Activated CD4-positive, alpha-beta T cell treated with anti-CD3 and anti-CD28 coated beads for 4 hours (primary cell): ENCODE measurements at regions not wholly inside any gene's neighbourhood (a gene's known extent, or its start where the extent isn't known, plus 50 kb on each side); places are given as distances from the start of the nearest gene placed in this dataset.
"Not testable (repeated sequence)": the region's sequence is repeated elsewhere in the genome, so short reads cannot be mapped to it uniquely, and the experiment has no call there.

ENCODE experiments used
- DNase-seq, 2 donors: peaks; one replicate each; pipeline ENCODE4 v3.0.0-alpha.2; 2020

DNA sequence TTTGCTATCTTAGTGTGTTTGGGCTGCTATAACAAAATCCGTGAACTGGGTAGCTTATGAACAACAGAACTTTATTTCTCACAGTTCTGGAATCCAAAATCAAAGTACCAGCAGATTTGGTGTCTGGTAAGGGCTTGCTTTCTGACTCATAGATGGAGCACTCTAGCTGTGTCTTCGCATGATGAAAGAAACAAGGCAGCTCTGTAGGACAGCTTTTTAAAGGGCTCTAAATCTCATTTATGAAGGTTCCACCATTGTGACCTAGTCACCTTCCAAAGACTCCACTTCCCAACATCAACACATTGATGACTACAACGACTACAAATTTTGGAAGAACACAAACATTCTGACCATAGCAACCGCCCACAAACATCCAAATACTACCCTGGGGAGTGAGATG lies 158.6 kb upstream of the LCORL start:
- no peak for DNase-seq

DNA sequence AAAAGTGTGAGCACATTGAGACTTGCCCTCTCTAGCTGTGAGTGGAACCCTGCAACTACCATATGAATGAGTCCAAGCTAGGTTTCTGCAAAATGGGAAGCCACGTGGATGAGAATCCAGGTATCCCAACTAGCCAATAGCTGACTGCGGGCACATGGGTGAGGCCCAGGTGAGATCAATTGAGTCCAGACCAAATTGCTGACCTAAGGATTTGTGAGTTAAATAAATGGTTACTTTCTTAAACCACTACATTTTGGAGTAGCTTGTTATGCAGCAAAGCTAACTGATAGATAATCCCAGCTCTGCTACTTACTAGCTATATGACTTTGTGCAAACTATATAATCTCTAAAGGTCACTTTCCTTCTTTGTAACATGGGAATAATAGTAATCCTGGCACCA lies 150.3 kb upstream of the LCORL start:
- no peak for DNase-seq

DNA sequence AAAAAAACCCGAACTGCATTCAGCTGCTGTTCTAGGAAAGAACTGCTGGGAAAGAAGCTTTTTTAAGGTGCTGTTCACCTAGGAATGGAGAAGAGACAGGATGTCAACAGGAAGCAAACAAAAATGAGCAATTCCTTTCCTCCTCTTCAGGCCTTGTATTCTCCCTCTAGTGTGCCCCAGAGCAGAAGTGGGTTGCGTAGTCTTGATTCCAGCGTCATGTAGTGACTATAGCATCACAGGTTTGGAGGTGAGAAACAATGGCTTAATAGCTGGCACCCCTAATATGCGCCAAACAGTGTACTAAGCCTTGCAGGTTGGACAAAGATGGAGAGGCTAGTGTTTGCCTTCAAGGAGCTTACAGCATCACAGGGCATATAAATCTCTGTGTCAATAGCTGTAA lies 146.3 kb upstream of the LCORL start:
- no peak for DNase-seq

DNA sequence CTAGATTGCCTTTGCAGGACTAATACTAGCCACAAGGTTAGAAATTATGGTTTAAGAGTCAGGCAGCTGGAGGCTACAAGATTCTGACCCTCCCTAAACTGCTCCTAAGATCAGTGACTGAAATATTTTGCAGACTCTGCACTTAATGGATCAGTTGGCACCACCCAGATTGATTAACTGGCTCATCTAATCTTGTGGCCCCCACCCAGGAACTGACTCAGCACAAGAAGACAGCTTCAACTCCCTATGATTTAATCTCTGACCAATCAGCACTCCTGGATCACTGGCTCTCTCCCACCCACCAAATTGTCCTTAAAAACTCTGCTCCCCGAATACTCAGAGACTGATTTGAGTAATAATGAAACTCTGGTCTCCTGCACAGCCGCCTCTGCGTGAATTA lies 145.4 kb upstream of the LCORL start:
- DNase-seq: no peak

DNA sequence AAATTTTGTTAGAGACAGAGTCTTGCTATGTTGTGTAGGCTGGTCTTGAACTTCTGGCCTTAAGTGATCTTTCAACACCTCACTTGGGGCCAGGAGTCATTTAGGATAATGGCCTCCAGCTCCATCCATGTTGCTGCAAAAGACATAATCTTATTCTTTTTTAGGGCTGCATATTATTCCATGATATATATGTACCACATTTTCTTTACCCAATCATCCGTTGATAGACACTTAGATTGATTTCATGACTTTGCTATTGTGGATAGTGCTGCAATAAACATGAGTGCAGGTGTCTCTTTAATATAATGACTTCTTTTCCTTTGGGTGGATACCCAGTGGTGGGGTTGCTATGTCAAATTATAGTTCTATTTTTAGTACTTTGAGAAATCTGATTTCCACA lies 140.9 kb upstream of the LCORL start:
- no peak for DNase-seq

DNA sequence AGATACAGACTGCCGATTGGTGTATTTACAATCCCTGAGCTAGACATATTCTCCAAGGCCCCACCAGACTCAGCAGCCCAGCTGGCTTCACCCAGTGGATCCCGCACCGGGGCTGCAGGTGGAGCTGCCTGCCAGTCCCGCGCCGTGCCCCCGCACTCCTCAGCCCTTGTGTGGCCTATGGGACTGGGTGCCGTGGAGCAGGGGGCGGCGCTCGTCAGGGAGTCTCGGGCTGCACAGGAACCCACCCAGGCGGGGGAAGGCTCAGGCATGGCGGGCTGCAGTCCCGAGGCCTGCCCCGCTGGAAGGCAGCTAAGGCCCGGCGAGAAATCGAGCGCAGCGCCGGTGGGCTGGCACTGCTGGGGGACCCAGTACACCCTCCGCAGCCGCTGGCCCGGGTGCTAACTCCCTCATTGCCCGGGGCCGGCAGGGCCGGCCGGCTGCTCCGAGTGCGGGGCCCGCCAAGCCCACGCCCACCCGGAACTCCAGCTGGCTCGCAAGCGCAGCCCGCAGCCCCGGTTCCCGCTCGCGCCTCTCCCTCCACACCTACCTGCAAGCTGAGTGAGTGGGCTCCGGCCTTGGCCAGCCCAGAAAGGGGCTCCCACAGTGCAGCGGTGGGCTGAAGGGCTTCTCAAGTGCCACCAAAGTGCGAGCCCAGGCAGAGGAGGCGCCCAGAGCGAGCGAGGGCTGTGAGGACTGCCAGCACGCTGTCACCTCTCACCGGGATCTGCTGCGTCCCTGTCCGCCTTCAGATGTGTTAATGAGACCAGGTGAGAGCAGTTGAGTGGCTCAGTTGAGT lies 137.8 kb upstream of the LCORL start:
- DNase-seq: not testable (repeated sequence)

DNA sequence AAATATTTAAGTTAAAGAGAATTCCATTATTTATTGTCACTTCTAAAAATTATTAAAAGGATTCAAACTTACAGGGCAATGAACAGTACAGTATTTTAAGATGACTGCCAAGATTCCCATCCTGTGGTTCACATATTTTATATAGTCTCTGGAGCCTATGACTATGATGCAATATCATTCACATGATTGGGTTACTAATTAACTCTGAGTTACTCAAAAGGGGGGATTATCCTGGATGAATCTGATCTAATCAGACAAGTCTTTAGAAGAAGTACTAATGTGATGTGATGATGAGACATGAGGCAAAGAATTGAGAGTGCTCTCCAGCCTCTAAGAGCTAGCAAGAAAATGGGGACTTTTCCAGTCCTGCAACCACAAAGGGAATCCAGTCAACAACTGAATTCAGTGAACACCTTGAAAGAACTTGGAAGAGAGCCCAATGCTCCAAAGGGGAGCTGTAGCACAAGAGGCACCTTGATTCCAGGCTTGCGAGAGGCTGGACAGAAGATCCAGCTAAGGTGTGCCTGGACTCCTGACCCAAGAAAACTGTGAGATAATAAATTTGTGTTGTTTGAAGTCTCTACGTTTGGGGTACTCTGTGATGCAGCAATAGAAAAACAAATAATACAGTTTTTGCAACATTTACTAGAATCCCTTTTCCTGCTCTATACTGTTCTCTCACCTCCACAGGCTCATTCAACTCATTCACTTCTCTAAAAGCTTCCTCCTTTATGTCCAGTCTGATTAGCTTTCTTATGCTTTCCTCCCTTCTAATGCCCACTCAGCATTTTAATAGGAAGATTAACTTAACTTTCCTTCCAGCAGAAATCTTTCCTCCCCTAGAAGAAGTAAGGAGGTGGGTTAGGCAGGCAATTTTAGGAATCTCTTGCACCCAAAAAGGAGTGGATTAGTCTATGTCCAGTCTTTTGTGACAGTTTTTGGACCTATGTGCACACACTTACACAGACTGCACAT lies 133.8 kb upstream of the LCORL start:
- no peak for DNase-seq

DNA sequence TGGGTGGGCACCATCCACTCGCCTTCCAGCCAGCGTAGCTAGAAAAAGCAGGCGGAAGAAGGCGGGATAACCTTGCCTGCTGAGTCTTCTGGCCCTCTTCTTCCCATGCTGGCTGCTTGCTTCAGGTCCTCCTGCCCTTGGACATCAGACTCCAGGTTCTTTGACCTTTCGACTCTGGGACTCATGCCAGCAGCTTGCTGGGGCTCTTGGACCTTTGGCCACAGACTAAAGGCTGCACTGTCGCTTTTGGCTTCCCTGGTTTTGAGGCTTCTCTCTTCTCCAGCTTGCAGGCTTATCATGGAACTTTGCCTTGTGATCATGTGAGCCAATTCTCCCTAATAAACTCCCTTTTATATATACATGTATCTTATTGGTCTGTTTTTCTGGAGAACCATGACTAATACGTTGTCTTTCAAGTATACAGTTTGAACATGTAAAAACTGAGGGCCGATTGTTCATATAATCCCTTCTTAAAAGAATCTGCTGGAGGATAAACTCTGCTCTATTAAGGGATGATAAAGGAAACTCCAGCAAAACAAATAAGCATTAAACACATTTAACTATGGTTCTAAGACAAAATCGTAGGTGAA lies 116.6 kb upstream of the LCORL start:
- no peak for DNase-seq

DNA sequence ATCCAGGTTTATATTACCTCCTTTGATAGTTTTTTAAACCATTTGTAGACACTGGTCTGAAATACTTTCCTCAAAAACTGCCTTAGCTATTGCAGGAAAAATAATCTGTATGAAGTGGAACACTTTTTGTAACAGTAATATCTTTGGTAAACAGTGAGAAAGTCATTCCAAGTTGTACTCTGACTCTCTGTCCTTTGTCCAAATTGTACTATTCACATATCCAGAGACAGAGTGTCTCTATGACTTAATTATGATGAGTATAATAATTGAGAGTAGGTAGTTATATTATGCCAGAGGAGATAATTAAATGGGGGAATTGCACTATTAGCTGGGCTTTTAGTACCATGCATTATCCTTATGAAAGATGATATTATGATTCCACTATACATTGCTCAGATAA lies 112.6 kb upstream of the LCORL start:
- DNase-seq: no peak

DNA sequence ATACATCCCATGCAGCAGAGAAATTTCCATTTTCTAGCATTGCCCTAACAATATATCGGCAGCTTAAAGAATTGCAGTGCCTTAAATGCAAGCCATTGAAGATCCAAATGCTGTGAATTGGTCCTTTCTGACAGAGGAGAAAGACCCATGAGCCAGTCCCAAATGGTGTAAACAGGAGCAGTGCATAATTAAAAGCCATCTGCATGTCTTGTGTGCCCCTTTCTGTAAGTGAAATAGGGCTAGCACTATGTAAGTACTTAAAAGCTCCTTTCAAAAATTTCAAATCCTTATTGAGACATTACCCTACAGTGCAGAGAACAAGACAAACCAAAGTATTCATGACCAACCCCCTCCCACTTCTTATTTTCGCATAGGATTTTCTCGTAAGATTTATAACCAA lies 108.7 kb upstream of the LCORL start:
- DNase-seq: no peak

DNA sequence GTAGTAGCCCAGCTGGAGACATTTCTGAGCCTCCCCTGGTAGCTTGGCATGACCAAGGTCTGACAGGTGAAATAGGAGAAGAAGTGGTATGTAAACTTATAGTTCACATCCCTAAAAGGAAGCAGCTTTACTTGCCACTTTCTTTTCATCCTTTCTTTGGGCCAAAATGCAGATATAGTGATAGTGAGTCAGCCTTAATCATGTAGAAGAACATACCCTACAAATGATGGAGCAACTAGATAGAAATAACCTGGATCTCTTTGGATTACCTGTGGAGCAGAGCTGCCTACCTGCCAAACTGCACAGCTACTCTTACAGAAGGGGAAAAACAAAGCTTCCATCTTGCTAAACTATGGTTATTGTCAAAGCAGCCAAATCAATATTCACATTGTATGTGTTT lies 106.7 kb upstream of the LCORL start:
- no peak for DNase-seq

DNA sequence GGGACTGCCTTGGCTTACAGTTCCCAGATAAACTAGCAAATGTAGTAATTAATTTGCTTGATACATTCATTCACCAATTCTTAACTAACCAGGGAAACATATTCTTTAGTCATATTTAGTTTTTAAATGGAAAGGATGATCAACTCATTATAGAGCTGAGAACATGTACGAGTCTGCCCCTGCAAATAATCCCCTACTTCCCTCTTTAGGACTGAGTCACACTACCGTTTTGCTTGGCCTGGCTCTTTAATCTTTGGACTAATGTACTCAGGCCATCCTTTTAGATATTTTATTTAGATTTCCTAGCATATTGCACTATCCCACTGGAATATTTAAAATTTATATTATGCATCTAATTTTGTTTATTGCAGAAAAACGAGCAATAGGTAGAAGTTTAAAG lies 105.5 kb upstream of the LCORL start:
- DNase-seq: no peak

DNA sequence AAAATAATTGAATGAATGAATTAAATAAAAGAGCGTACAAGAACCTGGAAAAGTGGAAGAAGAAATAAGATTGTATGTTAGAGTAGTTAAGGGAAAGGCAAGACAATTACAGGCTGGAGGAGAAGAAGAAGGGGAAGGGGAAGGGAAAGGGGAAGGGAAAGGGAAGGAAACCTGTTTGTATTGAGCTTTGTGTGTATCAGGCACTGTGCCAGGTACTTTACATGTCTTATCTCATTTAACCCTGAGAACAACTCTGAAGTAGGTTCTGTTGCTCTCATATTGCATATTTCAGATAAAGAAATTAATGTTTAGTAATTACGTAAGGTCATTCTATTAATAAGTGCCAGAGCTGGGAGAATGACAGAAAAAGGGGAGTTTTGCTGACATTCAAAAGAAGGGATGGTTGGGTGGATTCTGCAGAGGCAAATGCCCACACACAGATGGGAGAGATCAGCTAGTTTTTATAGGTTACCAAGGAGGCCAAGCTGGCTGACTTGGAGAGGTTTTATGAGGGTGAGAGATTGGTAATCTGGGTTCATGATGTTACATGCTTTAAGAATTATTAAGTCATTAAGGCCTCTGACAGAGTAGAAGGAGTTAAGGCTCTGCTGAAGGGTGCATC lies 92.3 kb upstream of the LCORL start:
- DNase-seq: no peak

DNA sequence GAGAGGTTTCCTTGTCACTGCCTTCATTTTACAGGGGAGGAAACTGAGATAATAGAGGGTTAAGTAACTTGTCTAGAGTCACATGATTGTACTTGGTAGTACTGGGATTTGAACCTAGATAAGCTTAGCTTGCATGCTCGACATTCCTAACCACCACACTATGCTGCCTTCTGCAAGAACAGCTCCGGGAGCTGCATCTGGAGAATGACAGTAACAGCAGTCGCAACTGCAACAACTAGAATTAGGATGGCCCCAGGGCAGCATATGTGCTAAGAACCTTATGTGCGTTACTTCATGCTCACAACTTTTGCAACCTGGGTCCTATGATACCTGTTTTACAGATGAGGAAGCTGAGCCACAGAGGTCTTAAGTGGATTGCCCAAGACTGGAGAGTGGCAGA lies 89.5 kb upstream of the LCORL start:
- no peak for DNase-seq

DNA sequence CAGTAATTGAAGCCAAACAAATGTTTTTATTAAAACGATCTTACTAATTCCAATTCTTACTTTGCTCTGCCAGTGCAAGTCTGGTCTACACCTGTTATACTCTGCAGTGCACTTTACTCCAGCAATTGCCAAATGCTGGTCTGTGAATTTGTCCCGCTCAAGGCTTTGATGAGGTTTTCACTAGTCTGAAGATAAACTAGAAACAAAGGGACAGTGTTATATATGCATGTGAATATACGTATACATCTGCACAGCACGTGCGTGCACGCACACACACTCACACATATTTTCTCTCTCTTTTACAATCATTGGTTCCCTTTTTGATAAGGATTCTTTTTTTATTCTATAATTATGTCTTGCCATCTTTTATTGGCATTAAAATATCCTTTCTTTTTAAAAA lies 88.5 kb upstream of the LCORL start:
- no peak for DNase-seq

DNA sequence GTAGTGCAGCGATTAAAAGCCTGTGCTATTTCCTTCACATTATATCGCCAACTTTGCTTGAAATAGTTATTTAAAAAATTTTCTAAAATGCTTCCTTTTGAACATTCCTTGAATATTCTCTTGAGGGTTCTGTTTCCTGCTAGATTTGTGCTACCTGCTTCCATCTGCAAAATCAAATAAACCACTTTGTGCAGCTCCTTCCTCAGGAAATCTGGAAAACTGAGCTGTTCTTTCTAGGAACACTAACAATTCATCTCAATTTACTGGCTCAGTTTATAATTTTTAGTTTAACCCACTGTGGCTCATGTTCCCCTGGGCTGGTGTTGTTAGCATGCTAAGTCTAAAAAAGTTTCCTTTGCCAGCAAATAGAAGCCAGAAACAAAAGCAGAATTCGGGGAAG lies 88.1 kb upstream of the LCORL start:
- DNase-seq: no peak

DNA sequence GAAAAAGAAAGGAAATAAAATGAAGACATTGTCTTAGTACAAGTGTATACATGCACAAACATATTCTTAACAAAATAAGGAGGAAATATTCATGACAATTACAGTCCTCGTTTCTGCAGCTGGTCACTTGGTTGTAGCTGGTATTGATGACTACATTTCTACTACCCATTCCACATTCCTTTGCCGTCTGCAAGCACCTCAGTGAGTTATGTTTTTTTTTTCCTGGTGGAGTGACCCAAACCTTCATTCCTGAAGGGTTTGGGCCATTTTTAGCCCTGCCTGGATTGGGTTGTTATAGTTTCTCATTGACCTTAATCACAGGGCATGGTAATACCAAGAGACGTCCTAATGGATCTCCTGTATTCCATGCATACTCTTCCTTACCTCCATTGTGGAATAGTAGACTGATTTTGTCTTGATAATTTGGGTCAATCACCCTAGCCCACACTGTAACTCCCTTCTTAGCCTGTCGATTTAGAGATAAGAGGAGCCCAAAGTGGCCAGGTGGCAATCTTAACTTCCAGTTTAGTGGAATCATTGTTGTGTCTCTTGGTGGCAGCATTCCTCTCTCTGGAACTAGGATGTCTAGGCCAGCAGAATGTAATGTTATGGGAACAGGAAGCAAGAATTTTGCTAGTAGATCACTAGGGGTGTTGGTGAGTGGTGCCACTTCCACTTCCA lies 86.4 kb upstream of the LCORL start:
- not testable (repeated sequence) for DNase-seq

DNA sequence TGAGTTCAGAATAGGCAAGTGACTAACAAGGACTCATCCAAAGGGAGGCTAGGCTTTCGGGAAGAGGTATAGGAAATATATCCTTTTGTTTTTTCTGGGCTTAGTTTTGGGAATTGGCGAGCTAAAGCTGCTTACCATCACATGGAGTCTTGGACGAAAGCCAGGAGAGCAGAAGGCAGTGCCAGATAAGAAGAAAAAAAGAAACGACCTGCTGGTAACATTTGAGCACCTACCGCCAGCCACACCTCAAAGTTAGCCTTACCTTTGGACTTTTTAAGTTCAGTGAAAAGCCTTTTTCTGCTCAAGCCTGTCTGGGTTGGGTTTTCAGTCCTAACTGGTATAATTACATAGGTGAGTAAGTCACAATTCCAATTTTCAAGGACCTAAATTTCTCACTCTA lies 85.1 kb upstream of the LCORL start:
- DNase-seq: no peak

DNA sequence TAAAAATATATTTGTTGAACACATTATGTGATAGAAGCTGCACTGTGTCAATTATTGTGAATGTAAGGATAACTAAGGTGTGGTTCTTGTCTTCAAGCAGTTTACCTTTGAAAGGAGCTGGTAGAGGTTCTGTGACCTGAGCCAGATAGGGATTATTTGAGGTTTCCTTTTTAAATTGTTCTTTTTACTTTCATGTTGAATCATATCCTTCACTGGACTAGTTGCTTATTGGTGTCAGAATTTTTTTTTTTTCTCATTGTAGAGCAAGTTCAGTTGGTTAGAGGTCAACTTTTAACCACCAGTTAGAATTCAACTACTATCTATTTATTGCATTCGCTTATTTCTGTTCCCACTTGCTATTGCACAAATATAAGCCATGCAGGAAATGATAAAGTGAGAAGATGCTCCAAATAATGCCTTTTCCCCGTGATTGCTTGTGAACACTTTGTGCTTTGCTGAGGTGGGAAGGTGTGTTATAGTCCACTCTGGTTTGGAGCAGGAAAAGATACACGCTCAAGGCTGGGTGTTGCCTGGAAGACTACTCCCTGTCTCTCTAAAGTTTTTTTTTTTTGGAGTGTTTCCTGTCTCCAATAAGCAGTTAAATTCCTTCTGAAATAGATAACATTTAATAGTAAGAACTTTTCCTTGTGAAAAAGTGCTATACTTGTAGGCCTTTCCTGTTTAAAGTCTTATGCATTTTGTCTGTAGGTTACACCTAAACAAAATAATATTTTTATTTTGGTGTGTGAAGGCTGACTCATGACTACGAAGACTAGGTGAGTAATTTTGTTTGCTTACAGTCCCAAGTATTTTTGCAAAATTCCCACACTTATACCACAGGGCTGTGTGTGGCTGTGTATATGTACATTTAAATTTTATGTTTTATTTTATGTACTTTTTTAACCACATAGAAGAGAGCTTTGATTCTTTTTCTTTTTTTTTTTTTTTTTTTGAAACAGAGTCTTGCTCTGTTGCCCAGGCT lies 83.8 kb upstream of the LCORL start:
- no peak for DNase-seq

DNA sequence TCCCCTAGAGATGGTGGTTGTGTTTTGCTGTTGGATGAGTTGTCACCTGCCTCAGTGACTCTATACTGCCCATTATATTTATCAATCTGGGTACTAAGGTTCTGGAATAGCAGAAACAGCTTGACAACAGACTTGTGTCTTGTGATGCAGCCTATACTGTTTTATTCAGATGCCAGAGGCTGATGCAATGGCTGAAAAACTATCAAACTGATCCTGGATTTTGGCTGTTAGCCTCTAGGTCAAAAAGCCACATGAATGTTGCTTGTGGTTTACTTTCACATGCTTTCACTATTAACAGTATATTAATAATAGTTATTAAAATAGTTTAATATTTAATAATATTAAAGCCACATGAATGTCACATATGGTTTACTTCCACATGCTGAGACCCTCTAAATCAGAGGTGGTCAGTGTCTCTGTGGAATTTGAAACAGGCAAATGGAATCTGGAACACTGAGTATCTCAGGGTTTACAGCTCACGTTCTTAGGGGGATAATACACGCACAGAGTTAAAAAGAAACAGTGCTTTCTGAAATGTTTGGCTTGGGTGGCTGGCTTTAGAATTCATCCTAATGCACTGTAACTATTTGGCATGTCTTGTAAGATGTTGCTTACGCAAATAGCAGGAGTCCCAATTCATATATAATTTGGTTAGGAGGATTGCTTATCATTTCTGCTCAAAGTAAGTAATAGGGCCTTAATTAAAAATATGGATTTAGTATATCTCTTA lies 82.5 kb upstream of the LCORL start:
- DNase-seq: no peak

DNA sequence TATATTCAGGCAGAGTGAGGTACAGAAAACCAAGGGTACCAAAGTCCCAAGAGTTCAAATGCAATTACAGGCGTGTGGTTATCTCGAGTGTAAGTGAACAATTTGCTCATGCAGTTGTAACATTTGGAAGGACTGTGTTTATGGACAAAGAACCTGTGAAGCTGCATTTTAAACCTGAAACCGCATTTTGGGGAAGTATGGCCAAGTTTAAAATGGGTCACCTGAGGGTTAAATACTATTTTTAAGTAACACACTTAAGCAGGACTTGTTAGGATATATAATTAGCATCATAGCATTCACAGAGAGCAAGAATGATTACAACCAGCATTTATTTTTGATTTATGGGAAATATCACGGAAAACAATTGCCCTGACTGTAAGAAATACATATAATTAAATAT lies 79.1 kb upstream of the LCORL start:
- DNase-seq: no peak
